SU-DHL-6 (cell line): ENCODE measurements at regions not wholly inside any gene's neighbourhood (a gene's known extent, or its start where the extent isn't known, plus 50 kb on each side); places are given as distances from the start of the nearest gene placed in this dataset.

Experiments used
- CTCF ChIP-seq: fragments of 200-600 bp; sonication (generic); IDR thresholded peaks from one replicate; pipeline ENCODE4 v1.5.1; 2017; ENCODE audit warnings: antibody characterized with exemption, mild to moderate bottlenecking, low read length, moderate library complexity; ENCODE audit not compliant: insufficient read depth, poor library complexity, severe bottlenecking
- EZH2phosphoT487 ChIP-seq: fragments of 200-600 bp; sonication (generic), shearing (Covaris generic); conservative IDR thresholded peaks from 2 replicates; pipeline ENCODE4 v1.6.1; 2018; ENCODE audit warnings: mild to moderate bottlenecking, antibody characterized with exemption, low read length, moderate library complexity, mixed read lengths

DNA sequence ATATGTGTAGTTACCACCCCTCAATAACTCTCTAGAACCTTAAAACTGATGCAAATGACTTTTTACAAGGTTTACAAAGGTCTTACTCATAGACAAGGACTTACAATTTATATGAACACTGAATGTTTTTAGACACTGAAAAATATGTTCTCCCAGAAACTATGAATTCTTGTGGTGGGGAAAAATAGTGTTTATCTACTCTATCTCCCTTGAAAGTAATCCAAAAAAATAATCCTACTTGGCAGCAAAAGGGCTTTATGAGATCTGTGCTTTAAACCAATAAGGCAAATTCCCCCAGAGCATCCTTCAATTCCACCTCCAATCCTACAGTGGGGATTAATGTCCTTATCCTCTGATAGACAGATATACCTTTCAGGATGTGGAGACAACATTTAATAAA is 1984.1 kb upstream of the RAG2 start:
- TF ChIP-seq CTCF (no peak), EZH2phosphoT487 (no peak)
